Lower leg skin (tissue), 3 donors: ENCODE measurements at regions not wholly inside any gene's neighbourhood (a gene's known extent, or its start where the extent isn't known, plus 50 kb on each side); places are given as distances from the start of the nearest gene placed in this dataset.

Experiments used
- POLR2A ChIP-seq, 2 donors: fragments of 450-650 bp; IDR thresholded peaks; one replicate each; pipeline ENCODE4 v1.6.1; 2016 to 2017; ENCODE audit warnings: antibody characterized with exemption in 2 of 2, mild to moderate bottlenecking in 1 of 2, moderate library complexity in 1 of 2
- TF ChIP-seq, protein P1 (sequence below), 3 donors: fragments of 450-650 bp; IDR thresholded peaks; one replicate each; pipeline ENCODE4 v1.5.1; 2016; ENCODE audit warnings: antibody characterized with exemption in 3 of 3, mild to moderate bottlenecking in 3 of 3, moderate library complexity in 2 of 3

DNA sequence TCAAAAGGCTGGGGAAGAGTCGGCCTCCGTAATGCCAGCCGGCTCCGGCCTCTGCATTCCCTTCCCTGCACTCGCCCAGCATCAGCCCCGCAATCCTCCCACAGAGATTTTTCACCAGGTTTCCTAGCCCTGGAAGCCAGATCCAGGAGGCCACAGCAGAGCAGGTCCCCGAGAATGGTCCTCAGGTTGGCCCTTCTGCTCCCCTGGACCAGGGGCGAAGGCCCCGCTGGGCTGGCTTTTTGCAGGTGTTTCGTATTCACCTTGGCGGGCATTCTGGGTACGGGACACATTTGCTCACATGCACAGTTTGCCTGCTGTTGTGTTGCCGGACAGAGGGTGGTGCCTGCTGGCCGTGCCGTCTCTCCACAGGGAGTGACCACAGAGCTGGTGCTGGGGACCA is 309.5 kb downstream of the NDUFA10 start:
- TF ChIP-seq, protein P1, sequence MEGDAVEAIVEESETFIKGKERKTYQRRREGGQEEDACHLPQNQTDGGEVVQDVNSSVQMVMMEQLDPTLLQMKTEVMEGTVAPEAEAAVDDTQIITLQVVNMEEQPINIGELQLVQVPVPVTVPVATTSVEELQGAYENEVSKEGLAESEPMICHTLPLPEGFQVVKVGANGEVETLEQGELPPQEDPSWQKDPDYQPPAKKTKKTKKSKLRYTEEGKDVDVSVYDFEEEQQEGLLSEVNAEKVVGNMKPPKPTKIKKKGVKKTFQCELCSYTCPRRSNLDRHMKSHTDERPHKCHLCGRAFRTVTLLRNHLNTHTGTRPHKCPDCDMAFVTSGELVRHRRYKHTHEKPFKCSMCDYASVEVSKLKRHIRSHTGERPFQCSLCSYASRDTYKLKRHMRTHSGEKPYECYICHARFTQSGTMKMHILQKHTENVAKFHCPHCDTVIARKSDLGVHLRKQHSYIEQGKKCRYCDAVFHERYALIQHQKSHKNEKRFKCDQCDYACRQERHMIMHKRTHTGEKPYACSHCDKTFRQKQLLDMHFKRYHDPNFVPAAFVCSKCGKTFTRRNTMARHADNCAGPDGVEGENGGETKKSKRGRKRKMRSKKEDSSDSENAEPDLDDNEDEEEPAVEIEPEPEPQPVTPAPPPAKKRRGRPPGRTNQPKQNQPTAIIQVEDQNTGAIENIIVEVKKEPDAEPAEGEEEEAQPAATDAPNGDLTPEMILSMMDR (IDR thresholded peaks at IDR 0.05) = no peak
- TF ChIP-seq POLR2A (IDR thresholded peaks at IDR 0.05) = no peak
